ENCODE measurements at regions not wholly inside any gene's neighbourhood (a gene's known extent, or its start where the extent isn't known, plus 50 kb on each side); places are given as distances from the start of the nearest gene placed in this dataset.

DNA sequence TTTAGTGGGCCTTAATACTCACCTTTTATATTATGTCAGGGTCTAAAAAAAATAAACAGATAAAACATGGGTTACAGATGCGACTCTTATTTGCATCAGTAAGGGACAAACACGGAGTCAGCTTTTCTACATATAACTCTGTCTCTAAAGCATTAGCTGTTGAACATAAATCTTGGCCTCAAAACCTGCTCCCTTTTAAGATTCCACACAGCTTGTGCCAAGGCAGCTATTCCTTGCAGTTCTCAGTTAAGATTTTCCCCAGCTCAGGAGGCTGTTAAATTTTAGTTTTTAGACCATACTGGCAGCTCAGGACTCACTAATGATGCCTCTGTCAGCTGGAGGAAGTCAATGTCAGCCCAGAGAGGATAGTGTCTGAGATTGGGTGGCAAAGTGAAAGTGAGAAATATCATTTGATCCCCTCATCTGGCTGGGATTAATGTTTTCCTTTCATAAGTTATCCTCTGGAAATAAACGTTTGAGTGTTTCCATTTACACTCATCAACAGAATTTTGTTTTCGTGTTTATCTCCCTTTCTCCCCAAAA, 287.5 kb downstream of the ELAVL2 start:
- TF ChIP-seq RAD21 (IDR thresholded peaks at IDR 0.05; ENCODE audit: low read length) (no peak), POLR2A (IDR thresholded peaks at IDR 0.05; ENCODE audit: low read depth, low read length) (no peak), RCOR1 (IDR thresholded peaks at IDR 0.05; ENCODE audit: insufficient replicate concordance, low read length) (no peak), CEBPB (IDR thresholded peaks at IDR 0.05; ENCODE audit: low read depth, low read length) (no peak)
- TF ChIP-seq, protein P1, sequence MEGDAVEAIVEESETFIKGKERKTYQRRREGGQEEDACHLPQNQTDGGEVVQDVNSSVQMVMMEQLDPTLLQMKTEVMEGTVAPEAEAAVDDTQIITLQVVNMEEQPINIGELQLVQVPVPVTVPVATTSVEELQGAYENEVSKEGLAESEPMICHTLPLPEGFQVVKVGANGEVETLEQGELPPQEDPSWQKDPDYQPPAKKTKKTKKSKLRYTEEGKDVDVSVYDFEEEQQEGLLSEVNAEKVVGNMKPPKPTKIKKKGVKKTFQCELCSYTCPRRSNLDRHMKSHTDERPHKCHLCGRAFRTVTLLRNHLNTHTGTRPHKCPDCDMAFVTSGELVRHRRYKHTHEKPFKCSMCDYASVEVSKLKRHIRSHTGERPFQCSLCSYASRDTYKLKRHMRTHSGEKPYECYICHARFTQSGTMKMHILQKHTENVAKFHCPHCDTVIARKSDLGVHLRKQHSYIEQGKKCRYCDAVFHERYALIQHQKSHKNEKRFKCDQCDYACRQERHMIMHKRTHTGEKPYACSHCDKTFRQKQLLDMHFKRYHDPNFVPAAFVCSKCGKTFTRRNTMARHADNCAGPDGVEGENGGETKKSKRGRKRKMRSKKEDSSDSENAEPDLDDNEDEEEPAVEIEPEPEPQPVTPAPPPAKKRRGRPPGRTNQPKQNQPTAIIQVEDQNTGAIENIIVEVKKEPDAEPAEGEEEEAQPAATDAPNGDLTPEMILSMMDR (conservative IDR thresholded peaks at IDR 0.05; ENCODE audit: low read depth, low read length): no peak
- TF ChIP-seq, protein P2, sequence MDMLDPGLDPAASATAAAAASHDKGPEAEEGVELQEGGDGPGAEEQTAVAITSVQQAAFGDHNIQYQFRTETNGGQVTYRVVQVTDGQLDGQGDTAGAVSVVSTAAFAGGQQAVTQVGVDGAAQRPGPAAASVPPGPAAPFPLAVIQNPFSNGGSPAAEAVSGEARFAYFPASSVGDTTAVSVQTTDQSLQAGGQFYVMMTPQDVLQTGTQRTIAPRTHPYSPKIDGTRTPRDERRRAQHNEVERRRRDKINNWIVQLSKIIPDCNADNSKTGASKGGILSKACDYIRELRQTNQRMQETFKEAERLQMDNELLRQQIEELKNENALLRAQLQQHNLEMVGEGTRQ (IDR thresholded peaks at IDR 0.05; ENCODE audit: low read depth, low read length): no peak

All from IMR-90 (cell line).